Liver (tissue), 8 donors: ENCODE measurements at regions not wholly inside any gene's neighbourhood (a gene's known extent, or its start where the extent isn't known, plus 50 kb on each side); places are given as distances from the start of the nearest gene placed in this dataset.
A peak's percentile ranks its signal among the peaks of the same experiment; 100 is the strongest.

Experiments
- DNase-seq: peaks from one replicate; pipeline ENCODE4 v3.0.0-alpha.2; 2017; ENCODE audit warnings: low spot score
- H3K27ac ChIP-seq, 2 donors: one replicate each; pipeline ENCODE4 v1.7.0; 2013; ENCODE audit warnings: inconsistent platforms in 2 of 2, low read length in 2 of 2, control low read depth in 1 of 2, low read depth in 1 of 2, mild to moderate bottlenecking in 1 of 2
- H3K27me3 ChIP-seq, 4 donors: one replicate each; pipeline versions ENCODE4 v1.6.1 to v1.7.0; 2013; ENCODE audit warnings: low read length in 3 of 4, inconsistent platforms in 1 of 4, mild to moderate bottlenecking in 1 of 4, moderate library complexity in 1 of 4; ENCODE audit not compliant: control insufficient read depth in 4 of 4, insufficient read depth in 4 of 4
- H3K36me3 ChIP-seq, 4 donors: one replicate each; pipeline versions ENCODE4 v1.6.1 to v1.7.0; 2013; ENCODE audit warnings: low read length in 3 of 4, mild to moderate bottlenecking in 3 of 4, low read depth in 1 of 4, moderate library complexity in 1 of 4; ENCODE audit not compliant: control insufficient read depth in 4 of 4, insufficient read depth in 3 of 4
- H3K4me1 ChIP-seq, 4 donors: one replicate each; pipeline versions ENCODE4 v1.6.1 to v1.7.0; 2013; ENCODE audit warnings: low read length in 3 of 4, mild to moderate bottlenecking in 3 of 4, moderate library complexity in 1 of 4; ENCODE audit not compliant: control insufficient read depth in 4 of 4, insufficient read depth in 4 of 4
- H3K4me3 ChIP-seq, 3 donors: one replicate each; pipeline versions ENCODE4 v1.6.1 to v1.7.0; 2013; ENCODE audit warnings: low read length in 3 of 3, control low read depth in 1 of 3, low read depth in 1 of 3, mild to moderate bottlenecking in 1 of 3
- H3K9ac ChIP-seq, 2 donors: one replicate each; pipeline ENCODE4 v1.7.0; 2013; ENCODE audit warnings: low read length in 2 of 2, mild to moderate bottlenecking in 2 of 2, moderate library complexity in 2 of 2, control low read depth in 1 of 2, low read depth in 1 of 2
- H3K9me3 ChIP-seq, 4 donors: one replicate each; pipeline versions ENCODE4 v1.6.1 to v1.7.0; 2013; ENCODE audit warnings: low read length in 3 of 4; ENCODE audit not compliant: control insufficient read depth in 4 of 4
- EGR1 ChIP-seq, 2 donors: IDR thresholded peaks; 2 replicates each; pipeline ENCODE4 v1.6.1; 2016 to 2018; ENCODE audit warnings: antibody characterized with exemption in 2 of 2, low read depth in 2 of 2
- FOXA1 ChIP-seq: IDR thresholded peaks from 2 replicates; pipeline ENCODE4 v1.6.1; 2016; ENCODE audit warnings: antibody characterized with exemption
- FOXA2 ChIP-seq: IDR thresholded peaks from 2 replicates; pipeline ENCODE4 v1.6.1; 2016; ENCODE audit warnings: antibody characterized with exemption
- GABPA ChIP-seq, 2 donors: IDR thresholded peaks in 1 of 2; conservative IDR thresholded peaks in 1 of 2; 2 replicates each; pipeline ENCODE4 v1.6.1; 2016; ENCODE audit warnings: antibody characterized with exemption in 2 of 2, mild to moderate bottlenecking in 1 of 2, moderate library complexity in 1 of 2
- HNF4A ChIP-seq, 2 donors: conservative IDR thresholded peaks; 2 replicates each; pipeline ENCODE4 v1.6.1; 2016; ENCODE audit warnings: antibody characterized with exemption in 2 of 2, mild to moderate bottlenecking in 2 of 2
- HNF4G ChIP-seq: IDR thresholded peaks from 2 replicates; pipeline ENCODE4 v1.6.1; 2016; ENCODE audit warnings: antibody characterized with exemption
- JUND ChIP-seq, 2 donors: IDR thresholded peaks; 2 replicates each; pipeline ENCODE4 v1.6.1; 2016; ENCODE audit warnings: antibody characterized with exemption in 2 of 2
- NR2F2 ChIP-seq: IDR thresholded peaks from 2 replicates; pipeline ENCODE4 v1.6.1; 2016; ENCODE audit warnings: antibody characterized with exemption
- RAD21 ChIP-seq, 2 donors: IDR thresholded peaks; 2 replicates each; pipeline ENCODE4 v1.6.1; 2016; ENCODE audit warnings: antibody characterized with exemption in 2 of 2, mild to moderate bottlenecking in 2 of 2
- RXRA ChIP-seq, 2 donors: IDR thresholded peaks; 2 replicates each; pipeline ENCODE4 v1.6.1; 2017 to 2018; ENCODE audit warnings: antibody characterized with exemption in 2 of 2, mild to moderate bottlenecking in 1 of 2
- SP1 ChIP-seq: IDR thresholded peaks from 2 replicates; pipeline ENCODE4 v1.6.1; 2018; ENCODE audit warnings: antibody characterized with exemption, mild to moderate bottlenecking
- TAF1 ChIP-seq: conservative IDR thresholded peaks from 2 replicates; pipeline ENCODE4 v1.6.1; 2016; ENCODE audit warnings: antibody characterized with exemption, mild to moderate bottlenecking
- YY1 ChIP-seq: IDR thresholded peaks from 2 replicates; pipeline ENCODE4 v1.6.1; 2016; ENCODE audit warnings: antibody characterized with exemption, mild to moderate bottlenecking
- WGBS: extraction: QIAGEN DNeasy Blood & Tissue Kit; methylation state at CpG from one replicate; pipeline ENCODE4 v1.1.7; 2013; 5-methylcytosine and 5-hydroxymethylcytosine counted together
- TF ChIP-seq, protein P1 (sequence below): IDR thresholded peaks from 2 replicates; pipeline ENCODE4 v1.6.1; 2016; ENCODE audit warnings: antibody characterized with exemption
- TF ChIP-seq, protein P2 (sequence below): IDR thresholded peaks from 2 replicates; pipeline ENCODE4 v1.6.1; 2016; ENCODE audit warnings: antibody characterized with exemption
- TF ChIP-seq, protein P3 (sequence below): IDR thresholded peaks from 2 replicates; pipeline ENCODE4 v1.6.1; 2016; ENCODE audit warnings: antibody characterized with exemption, mild to moderate bottlenecking
- TF ChIP-seq, protein P4 (sequence below): IDR thresholded peaks from 2 replicates; pipeline ENCODE4 v1.6.1; 2016; ENCODE audit warnings: antibody characterized with exemption
- TF ChIP-seq, protein P5 (sequence below): fragments of 150-350 bp; IDR thresholded peaks from 2 replicates; pipeline ENCODE4 v1.5.1; 2017; ENCODE audit warnings: improper control_type of control experiment, low read depth, low read length; ENCODE audit not compliant: missing input control
- donor health status: healthy.
- donor health status: healthy.
- donor health status: healthy.
- donor health status: healthy.
- donor health status: healthy.

DNA sequence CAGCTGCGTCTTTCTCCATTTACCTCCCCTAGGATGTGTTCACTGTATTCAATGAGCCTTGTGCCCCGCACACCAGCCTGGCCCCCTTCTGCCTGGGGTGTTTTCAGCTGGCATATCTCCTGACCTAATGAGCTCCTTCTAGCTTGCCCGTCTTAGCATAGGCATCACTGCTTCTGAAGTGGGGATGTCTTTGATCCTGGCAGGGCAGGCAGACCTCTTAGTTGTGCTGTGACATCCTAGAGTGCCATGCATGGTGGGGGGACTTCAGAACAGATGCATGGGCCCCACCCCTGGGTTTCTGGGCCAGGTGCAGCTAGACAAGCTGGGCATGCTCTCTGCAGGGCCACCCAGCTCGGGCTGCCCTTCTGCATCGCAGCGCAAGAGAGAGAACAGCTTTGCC is 172.7 kb downstream of the GADD45G start:
- TF ChIP-seq TAF1 = no peak
- TF ChIP-seq, protein P1, sequence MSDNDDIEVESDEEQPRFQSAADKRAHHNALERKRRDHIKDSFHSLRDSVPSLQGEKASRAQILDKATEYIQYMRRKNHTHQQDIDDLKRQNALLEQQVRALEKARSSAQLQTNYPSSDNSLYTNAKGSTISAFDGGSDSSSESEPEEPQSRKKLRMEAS = no peak
- no peak for TF ChIP-seq HNF4A (conservative IDR thresholded peaks at IDR 0.05)
- TF ChIP-seq, protein P2, sequence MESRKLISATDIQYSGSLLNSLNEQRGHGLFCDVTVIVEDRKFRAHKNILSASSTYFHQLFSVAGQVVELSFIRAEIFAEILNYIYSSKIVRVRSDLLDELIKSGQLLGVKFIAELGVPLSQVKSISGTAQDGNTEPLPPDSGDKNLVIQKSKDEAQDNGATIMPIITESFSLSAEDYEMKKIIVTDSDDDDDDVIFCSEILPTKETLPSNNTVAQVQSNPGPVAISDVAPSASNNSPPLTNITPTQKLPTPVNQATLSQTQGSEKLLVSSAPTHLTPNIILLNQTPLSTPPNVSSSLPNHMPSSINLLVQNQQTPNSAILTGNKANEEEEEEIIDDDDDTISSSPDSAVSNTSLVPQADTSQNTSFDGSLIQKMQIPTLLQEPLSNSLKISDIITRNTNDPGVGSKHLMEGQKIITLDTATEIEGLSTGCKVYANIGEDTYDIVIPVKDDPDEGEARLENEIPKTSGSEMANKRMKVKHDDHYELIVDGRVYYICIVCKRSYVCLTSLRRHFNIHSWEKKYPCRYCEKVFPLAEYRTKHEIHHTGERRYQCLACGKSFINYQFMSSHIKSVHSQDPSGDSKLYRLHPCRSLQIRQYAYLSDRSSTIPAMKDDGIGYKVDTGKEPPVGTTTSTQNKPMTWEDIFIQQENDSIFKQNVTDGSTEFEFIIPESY = no peak
- no peak for TF ChIP-seq RAD21 (IDR thresholded peaks at IDR 0.05)
- TF ChIP-seq RXRA (IDR thresholded peaks at IDR 0.05) = no peak
- no peak for TF ChIP-seq FOXA2
- no peak for TF ChIP-seq YY1
- 83% methylated on average over 6 of the region's 6 CpGs for WGBS
- Histone ChIP-seq H3K9ac (peak overlapping the region in 1 of 2 donors; percentile 49), H3K4me1 (peaks cover 0 to 13% (median 7%) of the 10 kb centered on the region in 4 donors), H3K36me3 (no peaks in the 10 kb centered on the region), H3K27me3 (no peaks in the 10 kb centered on the region), H3K9me3 (no peaks in the 10 kb centered on the region), H3K4me3 (no peak overlapping the region), H3K27ac (no peak overlapping the region)
- DNase-seq = no peak

DNA sequence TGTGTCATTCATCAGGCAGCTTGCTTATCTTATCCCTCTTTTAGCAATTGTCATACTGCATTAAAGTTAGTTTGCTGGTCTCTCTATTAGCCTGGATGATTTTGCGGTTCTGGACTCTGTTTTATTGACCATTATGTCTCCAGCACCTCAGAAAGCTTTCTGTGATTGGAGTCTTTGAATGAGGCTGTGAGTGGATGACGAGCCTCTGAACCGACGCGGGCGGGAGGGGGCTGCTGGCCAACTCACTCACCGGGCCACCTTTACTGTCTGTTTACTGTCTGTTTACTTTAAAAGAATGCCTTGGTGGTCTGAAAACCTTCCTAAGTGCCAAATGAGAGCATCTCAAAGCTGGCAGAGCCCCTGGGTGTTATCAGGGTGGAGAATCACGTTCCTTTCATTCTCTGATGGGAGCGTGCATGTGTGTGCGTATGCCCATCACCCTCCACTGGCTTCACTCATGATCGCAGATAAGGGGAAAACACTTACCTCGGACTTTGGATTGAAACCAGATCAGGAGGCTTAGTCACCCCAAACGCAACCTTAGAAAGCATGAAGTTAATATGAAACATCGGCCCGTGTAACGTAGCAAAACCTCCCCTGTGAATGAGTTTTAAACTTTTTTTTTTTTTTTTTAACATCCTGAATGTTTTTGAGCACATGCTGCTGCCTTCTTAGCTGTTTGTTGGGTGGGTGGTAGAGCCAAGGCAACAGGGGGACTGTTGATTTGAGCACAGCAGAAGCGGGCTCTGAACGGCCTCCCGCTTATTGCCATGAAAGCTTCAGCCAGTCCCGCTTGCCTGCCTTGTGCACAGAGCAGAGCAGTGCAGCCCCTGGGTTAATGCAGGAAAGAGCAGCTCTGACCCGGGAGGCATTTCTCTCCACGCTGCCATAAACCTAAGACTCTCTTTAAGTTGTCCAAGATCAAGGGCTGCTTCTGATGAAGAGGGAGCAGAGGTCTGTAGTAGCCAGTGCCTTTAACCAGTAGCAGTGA is 173.6 kb downstream of the GADD45G start:
- Histone ChIP-seq H3K27ac (peak overlapping the region; percentile 44 to 53), H3K9ac (peak overlapping the region in 1 of 2 donors; percentile 60), H3K4me3 (peak overlapping the region; percentile 2 to 42 (median 27)), H3K36me3 (no peaks in the 10 kb centered on the region), H3K27me3 (no peaks in the 10 kb centered on the region), H3K9me3 (no peaks in the 10 kb centered on the region), H3K4me1 (peaks cover 0 to 13% (median 7%) of the 10 kb centered on the region in 4 donors)
- 48% methylated on average over 22 of the region's 22 CpGs for WGBS
- DNase-seq = no peak
- TF ChIP-seq HNF4A (conservative IDR thresholded peaks at IDR 0.05) (peak; percentile 90 to 94), GABPA (IDR thresholded peaks at IDR 0.05 in 1 of 2, conservative IDR thresholded peaks at IDR 0.05 in 1 of 2) (no peak), RAD21 (IDR thresholded peaks at IDR 0.05) (peak in 1 of 2 donors; percentile 63), SP1 (peak; percentile 96), EGR1 (IDR thresholded peaks at IDR 0.05; ENCODE audit: low read depth in 2 of 2) (peak in 1 of 2 donors; percentile 19), TAF1 (no peak), YY1 (peak; percentile 43), FOXA2 (no peak), NR2F2 (no peak), JUND (IDR thresholded peaks at IDR 0.05) (peak; percentile 62 to 72), FOXA1 (peak; percentile 35), HNF4G (peak; percentile 82), RXRA (IDR thresholded peaks at IDR 0.05) (peak; percentile 67 to 91)
- TF ChIP-seq, protein P3, sequence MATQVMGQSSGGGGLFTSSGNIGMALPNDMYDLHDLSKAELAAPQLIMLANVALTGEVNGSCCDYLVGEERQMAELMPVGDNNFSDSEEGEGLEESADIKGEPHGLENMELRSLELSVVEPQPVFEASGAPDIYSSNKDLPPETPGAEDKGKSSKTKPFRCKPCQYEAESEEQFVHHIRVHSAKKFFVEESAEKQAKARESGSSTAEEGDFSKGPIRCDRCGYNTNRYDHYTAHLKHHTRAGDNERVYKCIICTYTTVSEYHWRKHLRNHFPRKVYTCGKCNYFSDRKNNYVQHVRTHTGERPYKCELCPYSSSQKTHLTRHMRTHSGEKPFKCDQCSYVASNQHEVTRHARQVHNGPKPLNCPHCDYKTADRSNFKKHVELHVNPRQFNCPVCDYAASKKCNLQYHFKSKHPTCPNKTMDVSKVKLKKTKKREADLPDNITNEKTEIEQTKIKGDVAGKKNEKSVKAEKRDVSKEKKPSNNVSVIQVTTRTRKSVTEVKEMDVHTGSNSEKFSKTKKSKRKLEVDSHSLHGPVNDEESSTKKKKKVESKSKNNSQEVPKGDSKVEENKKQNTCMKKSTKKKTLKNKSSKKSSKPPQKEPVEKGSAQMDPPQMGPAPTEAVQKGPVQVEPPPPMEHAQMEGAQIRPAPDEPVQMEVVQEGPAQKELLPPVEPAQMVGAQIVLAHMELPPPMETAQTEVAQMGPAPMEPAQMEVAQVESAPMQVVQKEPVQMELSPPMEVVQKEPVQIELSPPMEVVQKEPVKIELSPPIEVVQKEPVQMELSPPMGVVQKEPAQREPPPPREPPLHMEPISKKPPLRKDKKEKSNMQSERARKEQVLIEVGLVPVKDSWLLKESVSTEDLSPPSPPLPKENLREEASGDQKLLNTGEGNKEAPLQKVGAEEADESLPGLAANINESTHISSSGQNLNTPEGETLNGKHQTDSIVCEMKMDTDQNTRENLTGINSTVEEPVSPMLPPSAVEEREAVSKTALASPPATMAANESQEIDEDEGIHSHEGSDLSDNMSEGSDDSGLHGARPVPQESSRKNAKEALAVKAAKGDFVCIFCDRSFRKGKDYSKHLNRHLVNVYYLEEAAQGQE = no peak
- TF ChIP-seq, protein P4, sequence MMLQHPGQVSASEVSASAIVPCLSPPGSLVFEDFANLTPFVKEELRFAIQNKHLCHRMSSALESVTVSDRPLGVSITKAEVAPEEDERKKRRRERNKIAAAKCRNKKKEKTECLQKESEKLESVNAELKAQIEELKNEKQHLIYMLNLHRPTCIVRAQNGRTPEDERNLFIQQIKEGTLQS = peak; percentile 42
- TF ChIP-seq, protein P1 = no peak
- TF ChIP-seq, protein P5, sequence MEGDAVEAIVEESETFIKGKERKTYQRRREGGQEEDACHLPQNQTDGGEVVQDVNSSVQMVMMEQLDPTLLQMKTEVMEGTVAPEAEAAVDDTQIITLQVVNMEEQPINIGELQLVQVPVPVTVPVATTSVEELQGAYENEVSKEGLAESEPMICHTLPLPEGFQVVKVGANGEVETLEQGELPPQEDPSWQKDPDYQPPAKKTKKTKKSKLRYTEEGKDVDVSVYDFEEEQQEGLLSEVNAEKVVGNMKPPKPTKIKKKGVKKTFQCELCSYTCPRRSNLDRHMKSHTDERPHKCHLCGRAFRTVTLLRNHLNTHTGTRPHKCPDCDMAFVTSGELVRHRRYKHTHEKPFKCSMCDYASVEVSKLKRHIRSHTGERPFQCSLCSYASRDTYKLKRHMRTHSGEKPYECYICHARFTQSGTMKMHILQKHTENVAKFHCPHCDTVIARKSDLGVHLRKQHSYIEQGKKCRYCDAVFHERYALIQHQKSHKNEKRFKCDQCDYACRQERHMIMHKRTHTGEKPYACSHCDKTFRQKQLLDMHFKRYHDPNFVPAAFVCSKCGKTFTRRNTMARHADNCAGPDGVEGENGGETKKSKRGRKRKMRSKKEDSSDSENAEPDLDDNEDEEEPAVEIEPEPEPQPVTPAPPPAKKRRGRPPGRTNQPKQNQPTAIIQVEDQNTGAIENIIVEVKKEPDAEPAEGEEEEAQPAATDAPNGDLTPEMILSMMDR = no peak
- TF ChIP-seq, protein P2 = no peak
